ENCODE measurements at regions not wholly inside any gene's neighbourhood (a gene's known extent, or its start where the extent isn't known, plus 50 kb on each side); places are given as distances from the start of the nearest gene placed in this dataset.

GRCh38 chr6:76634695-76635094 is 562.2 kb upstream of the IMPG1 start:
- H3K9me3 ChIP-seq, result no peaks in the 10 kb centered on the region
- no peak overlapping the region for H3K4me3 ChIP-seq
- no peaks in the 10 kb centered on the region for H3K4me1 ChIP-seq
- no peaks in the 10 kb centered on the region for H3K36me3 ChIP-seq
- ATAC-seq (no peak), DNase-seq (no peak)
- intact Hi-C loops (cut with DNase I; ENCODE audit: low total_unique reads) (no loop called here), in situ Hi-C loops (cut with MboI; ENCODE audit: low sequenced_read_pairs in 4 of 4) (no loop called here)
- TF ChIP-seq POLR2A (IDR thresholded peaks at IDR 0.05), result no peak
- TF ChIP-seq CTCF (IDR thresholded peaks at IDR 0.05 in 4 of 5, conservative IDR thresholded peaks at IDR 0.05 in 1 of 5), result no peak
- no peaks in the 10 kb centered on the region for H3K27me3 ChIP-seq
- no peak overlapping the region for H3K27ac ChIP-seq

- in situ Hi-C loops (cut with MboI; ENCODE audit: low sequenced_read_pairs in 4 of 4), result no loop called here
- DNase-seq, result no peak
- H3K36me3 ChIP-seq, result no peaks in the 10 kb centered on the region
- H3K4me3 ChIP-seq, result no peak overlapping the region
- ATAC-seq, result no peak
- H3K4me1 ChIP-seq, result no peaks in the 10 kb centered on the region
- H3K27ac ChIP-seq, result no peak overlapping the region
- H3K27me3 ChIP-seq, result no peaks in the 10 kb centered on the region
- intact Hi-C loops (cut with DNase I; ENCODE audit: low total_unique reads), result no loop called here
- H3K9me3 ChIP-seq, result no peaks in the 10 kb centered on the region
- no peak for TF ChIP-seq POLR2A (IDR thresholded peaks at IDR 0.05)
- no peak for TF ChIP-seq CTCF (IDR thresholded peaks at IDR 0.05 in 4 of 5, conservative IDR thresholded peaks at IDR 0.05 in 1 of 5)
Observed at GRCh38 chr6:76633259-76633658, 560.8 kb upstream of the IMPG1 start.

GRCh38 chr6:76631622-76632021 is 559.2 kb upstream of the IMPG1 start:
- in situ Hi-C loops (cut with MboI; ENCODE audit: low sequenced_read_pairs in 4 of 4) (no loop called here), intact Hi-C loops (cut with DNase I; ENCODE audit: low total_unique reads) (no loop called here)
- Histone ChIP-seq H3K27me3 (no peaks in the 10 kb centered on the region), H3K4me3 (no peak overlapping the region), H3K36me3 (no peaks in the 10 kb centered on the region), H3K27ac (no peak overlapping the region), H3K4me1 (no peaks in the 10 kb centered on the region), H3K9me3 (no peaks in the 10 kb centered on the region)
- ATAC-seq, result no peak
- no peak for DNase-seq
- TF ChIP-seq POLR2A (IDR thresholded peaks at IDR 0.05), result no peak
- no peak for TF ChIP-seq CTCF (IDR thresholded peaks at IDR 0.05 in 4 of 5, conservative IDR thresholded peaks at IDR 0.05 in 1 of 5)

GRCh38 chr6:76615395-76615794 is 542.9 kb upstream of the IMPG1 start:
- no peak for DNase-seq
- no peak overlapping the region for H3K4me3 ChIP-seq

More at GRCh38 chr6:76615395-76615794, 542.9 kb upstream of the IMPG1 start:
- H3K9me3 ChIP-seq, result no peaks in the 10 kb centered on the region
- intact Hi-C loops (cut with DNase I; ENCODE audit: low total_unique reads) (no loop called here), in situ Hi-C loops (cut with MboI; ENCODE audit: low sequenced_read_pairs in 4 of 4) (no loop called here)
- H3K27me3 ChIP-seq, result no peaks in the 10 kb centered on the region
- no peak overlapping the region for H3K27ac ChIP-seq
- no peaks in the 10 kb centered on the region for H3K36me3 ChIP-seq
- H3K4me1 ChIP-seq, result no peaks in the 10 kb centered on the region
- TF ChIP-seq CTCF (IDR thresholded peaks at IDR 0.05 in 4 of 5, conservative IDR thresholded peaks at IDR 0.05 in 1 of 5), result no peak
- no peak for TF ChIP-seq POLR2A (IDR thresholded peaks at IDR 0.05)
- ATAC-seq, result no peak

Measured in gastrocnemius medialis (tissue), 4 donors.